Middle frontal gyrus (tissue), 1 donor: ENCODE measurements at regions not wholly inside any gene's neighbourhood (a gene's known extent, or its start where the extent isn't known, plus 50 kb on each side); places are given as distances from the start of the nearest gene placed in this dataset.

Experiments used
- DNase-seq: peaks from one replicate; pipeline ENCODE4 v3.0.0-alpha.2; 2015; ENCODE audit warnings: low spot score; ENCODE audit errors: extremely low spot score

DNA sequence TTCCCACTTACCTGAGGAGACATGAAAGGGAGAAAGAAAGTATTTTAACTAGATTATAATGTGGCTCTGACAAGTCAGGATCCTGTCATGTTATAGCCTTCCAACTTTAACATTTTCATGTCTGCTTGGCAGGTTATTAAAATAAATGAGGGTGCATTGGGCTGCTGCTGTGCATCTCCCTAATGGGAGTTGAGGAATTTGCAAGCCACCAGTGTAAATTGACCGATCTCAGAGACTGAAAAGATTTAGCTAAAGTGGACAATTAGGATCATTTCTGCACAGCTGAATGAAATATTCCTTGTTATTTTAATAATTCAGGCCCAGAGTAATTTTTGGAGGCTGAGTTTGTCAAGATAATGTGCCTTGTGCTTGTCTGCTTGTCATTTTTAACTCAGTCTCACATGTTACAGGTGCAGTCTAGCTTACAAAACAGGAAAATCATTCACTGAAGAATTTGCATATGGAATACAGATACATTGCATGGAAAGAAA lies 366.3 kb upstream of the ADAMTS16 start:
- DNase-seq, result no peak

DNA sequence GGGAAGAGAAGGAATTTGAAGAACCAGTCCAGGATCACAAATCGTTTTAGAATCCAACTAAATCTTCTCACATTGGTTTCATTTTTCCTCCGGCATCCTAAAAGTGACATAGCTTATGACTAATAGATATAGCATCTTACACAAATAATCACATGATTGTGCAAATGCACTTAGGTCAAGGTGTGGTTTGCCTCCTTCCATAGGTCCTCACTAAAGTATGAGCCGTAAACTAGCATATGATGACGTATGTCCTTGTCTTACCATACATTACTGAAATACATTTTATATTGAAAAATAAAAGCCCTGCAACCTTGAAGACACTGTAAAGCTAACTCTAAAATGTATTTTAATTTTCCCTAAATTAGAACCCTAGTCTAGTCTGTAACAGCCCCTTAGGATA lies 362.7 kb upstream of the ADAMTS16 start:
- no peak for DNase-seq

DNA sequence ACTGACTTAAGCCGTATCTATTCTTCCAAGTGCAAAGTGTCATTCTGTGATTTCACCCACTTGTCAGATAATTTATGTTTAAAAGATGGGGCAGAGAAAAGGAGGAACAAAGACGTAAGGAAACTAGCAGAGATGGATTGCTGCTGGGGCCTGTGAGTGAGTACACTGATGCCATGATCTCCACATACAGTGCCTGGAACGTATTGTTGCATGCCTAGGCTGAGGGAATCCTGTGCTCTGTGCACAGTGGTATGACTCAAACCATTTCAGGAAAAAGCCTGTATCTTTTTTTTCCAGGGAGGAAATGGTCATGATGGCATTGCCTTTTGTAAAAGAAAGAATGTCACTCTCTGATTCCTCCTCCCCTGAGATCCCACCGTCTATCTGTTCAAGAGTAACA lies 359.5 kb upstream of the ADAMTS16 start:
- DNase-seq, result no peak

DNA sequence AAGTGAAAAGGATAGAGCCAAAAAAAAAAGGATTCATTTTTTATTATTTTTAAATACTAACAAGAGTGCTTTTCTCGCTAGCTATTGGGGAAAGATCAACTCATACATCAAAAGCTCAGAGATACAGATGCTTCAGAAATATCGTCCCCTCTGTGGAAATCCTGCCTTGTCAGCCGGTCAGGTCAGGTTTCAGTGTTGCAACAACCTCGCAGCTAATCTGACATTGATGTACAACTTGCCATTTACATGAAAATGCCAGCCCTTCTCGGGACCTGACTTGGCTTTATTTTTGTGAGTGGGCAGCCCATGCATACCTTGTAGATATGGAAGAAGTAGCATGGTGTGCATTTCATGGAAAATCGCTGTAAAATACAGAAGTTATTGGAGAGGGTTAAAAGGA lies 358.8 kb upstream of the ADAMTS16 start:
- DNase-seq, result no peak

DNA sequence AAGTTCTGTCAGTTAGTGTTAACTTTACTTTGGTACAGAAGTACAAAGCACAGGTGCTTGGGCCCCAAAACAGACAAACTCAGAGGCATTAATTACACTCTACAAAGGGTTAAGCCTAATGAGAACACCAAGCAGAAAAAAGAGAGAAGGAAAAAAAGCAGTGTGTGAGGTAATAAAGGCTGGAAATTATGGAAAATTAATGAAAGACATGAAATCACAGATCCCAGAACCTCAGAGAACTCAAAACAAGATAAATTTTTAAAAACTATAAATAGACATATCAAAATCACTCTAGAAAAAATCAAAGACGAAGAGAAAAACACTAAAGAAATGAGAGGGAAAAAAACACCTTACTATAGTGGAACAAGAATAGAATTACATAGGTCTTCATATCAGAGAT lies 354.2 kb upstream of the ADAMTS16 start:
- DNase-seq, result no peak

DNA sequence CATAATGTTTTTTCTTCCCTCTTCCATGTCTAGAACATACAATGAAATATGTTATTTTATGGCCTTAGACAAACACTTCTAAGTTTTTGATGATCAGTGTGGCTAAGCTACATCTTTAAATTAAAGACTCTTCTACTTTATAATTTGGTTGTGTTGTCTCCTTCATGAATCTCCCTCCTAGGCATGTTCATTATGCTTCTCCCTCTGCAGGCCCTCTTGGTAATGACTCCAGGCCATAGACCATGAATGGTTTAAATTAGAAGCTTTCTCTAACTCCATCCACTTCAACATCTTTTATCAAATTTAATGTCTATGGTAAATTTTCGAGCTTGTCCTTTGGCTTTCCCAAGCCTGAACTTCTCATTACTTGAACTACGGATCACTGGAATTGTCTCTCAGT lies 342.7 kb upstream of the ADAMTS16 start:
- DNase-seq, result no peak

DNA sequence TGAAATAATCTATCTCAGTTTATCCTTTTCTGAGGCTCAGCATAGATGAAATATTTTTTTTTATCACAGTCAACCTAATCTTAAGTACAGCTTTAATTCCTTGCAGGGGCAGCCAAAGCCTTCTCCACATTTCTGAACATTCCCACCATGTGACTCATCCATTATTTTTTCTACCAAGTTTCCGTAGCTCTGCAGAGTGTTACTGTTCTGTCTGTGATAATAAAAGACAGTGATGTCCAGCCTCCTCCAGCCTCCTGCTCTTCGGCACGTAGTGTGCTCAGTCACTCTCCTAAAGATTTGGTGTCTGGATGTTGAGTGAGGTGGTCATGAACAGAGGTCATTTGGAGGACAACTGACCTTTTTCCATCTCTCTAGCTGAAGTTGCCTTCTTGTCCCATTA lies 338.1 kb upstream of the ADAMTS16 start:
- no peak for DNase-seq

DNA sequence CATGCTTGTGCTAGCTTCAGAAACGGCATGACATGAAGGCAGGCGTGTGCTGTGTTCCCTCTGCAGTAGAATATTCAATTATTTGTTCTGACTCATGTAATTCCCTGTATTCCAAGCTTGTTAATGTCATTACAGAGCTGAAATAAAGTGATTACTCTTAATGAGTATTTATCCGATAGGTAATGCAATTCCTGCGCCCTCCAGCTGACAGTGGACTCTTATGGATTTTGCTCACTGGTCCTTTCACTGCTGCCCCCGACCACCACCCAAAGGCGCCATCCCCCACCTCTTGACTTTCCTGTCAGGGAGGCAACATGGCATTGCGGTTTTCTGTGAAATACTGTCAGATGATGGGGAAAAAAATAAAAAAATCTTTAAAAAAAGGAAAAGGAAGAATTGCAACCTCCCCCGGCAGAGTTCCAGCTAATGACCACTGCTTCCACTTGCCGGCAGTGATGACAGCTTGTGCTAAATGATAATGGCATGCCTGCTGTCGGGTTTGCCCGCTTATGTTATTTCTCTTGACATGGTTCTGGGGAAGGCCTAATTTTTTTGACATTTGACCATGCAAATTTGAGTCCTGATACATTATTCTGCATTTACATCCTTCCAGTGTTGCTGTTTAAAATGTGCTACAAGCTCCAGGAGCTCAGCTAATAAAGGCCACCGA lies 335.3 kb upstream of the ADAMTS16 start:
- no peak for DNase-seq

DNA sequence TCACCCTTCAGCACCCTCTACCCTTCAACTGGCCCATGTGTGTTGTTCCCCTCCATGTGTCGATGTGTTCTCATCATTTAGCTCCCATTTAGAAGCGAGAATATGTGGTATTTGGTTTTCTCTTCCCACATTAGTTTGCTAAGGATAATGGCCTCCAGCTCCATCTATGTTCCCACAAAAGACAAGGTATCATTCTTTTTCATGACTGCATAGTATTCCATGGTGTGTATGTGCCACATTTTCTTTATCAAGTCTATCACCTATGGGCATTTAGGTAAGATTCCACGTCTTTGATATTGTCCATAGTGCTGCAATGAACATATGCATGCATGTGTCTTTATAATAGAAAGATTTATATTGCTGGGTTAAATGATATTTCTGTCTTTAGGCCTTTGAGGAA lies 325.1 kb upstream of the ADAMTS16 start:
- DNase-seq, result no peak

DNA sequence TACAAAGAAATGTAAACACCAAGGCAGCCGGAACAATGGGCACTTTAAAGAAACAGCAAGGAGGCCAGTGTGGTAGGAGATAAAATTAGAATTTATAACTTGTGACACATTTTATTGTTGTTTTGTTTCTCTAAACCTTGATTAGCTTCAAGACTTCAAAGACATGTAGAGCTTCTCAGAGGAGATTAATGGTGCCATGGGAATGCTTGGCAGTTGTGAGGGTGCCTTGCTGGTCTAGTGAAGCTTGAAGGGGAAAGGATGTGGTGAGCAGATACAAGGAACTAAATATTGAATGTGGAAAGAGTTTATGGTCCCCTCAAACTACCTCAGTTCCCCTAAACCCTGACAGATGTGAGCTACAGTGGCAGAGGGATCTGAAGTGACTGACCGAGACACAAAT lies 322.4 kb upstream of the ADAMTS16 start:
- no peak for DNase-seq

DNA sequence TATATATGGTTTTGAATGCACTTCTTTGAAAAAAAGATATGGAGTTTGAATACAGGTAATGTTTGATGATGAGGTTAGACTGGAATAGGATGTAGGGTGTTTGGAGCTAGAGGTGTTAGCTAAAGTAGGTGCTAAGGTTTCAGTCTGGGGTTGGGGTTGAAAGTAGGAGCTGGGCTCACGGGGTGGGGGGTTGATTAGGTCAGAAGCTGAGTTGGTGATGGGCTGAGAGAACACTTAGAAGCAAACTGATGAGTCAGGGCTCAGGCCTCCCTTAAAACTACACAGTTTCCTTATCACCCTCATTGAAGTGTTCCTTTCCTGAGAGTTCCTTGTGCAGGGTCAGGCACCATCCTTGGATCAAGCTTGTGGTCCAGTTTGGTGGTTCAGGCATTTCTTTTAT lies 308.8 kb upstream of the ADAMTS16 start:
- no peak for DNase-seq

DNA sequence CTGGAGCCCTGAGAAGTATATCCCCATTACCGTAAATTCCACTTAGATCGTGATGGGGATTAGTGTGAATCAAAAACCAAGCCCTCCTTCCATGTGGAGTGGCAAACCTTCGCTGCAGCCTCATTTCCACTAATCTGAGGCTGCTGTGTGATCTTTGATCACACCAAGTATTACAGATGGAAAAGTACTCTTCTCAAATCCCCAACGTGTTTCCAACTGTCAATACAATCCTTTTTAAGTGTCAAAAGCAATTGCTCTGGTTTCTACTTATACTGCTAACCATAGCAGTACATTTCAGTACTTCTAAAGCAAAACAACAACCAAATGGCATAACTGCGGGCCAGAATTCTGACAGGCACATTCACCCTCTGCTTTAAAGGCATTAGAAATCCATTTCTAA lies 307.7 kb upstream of the ADAMTS16 start:
- no peak for DNase-seq

DNA sequence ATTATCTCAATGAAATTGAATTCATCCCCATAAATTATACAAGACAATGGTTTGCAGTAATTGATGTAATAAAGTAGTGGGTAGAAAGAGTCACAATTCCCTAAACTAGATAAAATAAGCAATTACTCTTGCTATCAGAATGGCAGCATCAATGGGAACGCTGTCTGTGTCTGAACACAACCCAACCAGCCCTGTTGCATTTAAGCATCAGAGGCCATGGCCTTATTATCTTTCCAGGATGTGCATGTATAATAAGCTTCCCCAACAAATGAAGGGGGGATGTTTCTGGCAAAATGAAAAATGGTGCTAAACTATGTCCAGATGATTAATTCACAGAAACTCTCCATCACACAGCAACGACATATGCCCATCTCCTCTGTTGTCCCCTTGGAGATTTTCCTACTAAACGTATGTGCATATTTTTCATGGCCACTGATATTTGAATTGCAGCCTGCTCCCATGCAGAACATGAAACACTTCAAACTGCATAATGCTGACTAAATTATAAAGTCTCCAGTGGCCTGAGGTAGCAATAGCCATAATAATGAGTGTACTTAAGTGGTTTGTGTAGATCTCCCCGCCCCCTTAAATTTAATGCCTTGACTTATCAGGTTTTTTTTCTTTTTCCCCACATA lies 306.9 kb upstream of the ADAMTS16 start:
- no peak for DNase-seq

DNA sequence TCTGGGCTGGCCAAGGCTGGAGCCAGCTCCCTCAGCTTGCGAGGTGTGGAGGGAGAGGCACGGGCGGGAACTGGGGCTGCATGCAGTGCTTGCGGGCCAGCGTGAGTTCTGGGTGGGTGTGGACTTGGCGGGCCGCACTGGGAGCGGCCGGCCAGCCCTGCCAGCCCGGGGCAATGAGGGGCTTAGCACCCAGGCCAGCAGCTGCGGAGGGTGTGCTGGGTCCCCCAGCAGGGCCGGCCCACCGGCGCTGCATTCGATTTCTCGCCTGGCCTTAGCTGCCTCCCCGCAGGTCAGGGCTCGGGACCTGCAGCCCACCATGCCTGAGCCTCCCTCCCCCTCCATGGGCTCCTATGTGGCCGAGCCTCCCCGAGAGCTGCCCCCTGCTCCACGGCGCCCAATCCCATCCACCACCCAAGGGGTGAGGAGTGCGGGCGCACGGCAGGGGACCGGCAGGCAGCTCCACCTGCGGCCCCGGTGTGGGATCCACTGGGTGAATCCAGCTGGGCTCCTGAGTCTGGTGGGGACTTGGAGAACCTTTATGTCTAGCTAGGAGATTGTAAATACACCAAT lies 302.6 kb upstream of the ADAMTS16 start:
- no peak for DNase-seq

DNA sequence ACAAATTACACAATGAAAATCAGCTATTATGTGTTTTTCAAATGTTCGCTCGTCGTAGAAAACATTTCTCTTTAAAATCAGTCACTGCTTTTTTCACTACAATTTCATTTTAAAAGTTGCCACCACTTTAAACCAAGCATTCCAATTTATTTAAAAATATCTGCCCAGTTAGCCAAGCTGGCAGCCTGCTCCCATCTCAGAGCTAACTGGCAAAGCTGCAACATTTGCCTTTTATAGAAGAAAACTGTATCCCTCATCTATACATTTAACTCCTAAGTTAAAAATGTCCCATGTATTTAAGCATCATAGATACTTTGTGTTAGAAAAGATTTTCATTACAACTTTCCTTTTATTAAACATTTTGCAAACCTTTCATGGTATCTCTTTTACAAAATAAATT lies 294.9 kb upstream of the ADAMTS16 start:
- no peak for DNase-seq

DNA sequence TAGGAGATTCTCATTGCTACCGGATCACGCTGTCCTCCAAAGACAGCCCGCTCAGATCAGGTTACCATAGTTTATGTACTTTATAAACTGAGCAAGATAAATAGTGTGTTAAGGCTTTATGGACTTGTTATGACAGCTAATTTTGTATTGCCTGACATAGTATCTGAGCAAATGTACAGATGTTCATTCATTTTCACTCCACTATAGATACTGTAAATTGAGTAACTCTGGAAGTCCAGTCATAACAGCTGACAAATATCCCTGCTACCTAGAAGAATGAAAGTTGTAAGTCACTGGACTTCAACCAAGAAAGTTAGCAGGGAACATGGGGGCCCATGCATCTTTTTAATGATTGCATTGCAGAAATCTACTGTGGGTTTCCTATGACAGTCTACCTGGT lies 292.4 kb upstream of the ADAMTS16 start:
- no peak for DNase-seq

DNA sequence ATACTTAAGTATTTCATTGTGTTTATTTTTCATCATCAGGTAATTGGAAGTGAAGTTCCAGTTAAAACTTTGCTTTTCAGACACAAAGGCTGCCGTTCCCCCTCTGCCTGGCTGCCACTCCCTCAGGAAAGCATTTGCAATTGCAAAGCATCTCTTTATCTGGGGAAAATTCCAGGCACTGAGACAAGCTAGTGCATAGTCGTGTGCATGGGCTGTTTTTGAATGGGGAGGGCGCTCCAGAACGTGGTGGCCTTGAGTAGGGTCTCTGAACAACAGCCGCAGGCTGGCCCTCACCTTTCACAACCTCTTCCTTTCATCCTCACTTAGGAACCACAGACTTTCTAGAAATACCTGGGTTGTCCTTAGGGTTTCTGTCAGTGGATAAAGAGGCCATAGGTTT lies 285.1 kb upstream of the ADAMTS16 start:
- no peak for DNase-seq

DNA sequence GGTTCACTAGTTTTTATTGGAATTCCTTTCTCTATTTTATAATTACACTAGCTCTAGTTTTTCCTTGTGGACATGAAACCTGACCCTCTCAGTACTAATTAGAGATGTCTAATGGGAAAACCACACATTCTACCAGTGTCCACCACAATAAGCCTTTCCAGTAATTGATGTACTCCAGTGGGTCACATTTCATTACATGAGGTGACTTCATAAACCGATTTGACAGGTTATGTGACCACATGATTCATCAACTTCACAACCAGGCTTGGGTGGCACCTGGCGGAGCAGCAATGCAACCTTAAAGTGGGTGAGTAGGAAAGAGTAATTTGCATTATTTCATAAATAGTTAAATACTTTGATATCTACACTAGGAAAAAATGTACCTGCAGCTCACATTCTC lies 284.2 kb upstream of the ADAMTS16 start:
- no peak for DNase-seq

DNA sequence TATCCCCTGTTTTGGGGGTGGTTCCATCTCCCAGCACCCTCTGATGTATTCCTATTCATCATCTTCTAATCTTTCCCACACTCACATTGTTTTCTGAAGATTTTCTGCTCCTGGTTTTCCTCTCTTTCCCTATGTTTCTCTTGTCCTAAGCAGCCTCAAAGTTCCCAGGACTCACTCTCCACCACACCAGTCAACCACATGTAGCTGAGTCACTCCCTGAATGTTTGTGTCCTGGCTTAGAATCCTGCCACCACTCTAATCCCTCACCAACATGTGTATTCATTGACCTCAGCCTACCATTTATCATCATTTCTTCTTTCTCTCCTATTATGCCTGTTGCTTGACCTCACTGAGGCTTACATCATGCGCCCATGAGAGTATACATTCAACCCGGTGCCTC lies 282.4 kb upstream of the ADAMTS16 start:
- no peak for DNase-seq

DNA sequence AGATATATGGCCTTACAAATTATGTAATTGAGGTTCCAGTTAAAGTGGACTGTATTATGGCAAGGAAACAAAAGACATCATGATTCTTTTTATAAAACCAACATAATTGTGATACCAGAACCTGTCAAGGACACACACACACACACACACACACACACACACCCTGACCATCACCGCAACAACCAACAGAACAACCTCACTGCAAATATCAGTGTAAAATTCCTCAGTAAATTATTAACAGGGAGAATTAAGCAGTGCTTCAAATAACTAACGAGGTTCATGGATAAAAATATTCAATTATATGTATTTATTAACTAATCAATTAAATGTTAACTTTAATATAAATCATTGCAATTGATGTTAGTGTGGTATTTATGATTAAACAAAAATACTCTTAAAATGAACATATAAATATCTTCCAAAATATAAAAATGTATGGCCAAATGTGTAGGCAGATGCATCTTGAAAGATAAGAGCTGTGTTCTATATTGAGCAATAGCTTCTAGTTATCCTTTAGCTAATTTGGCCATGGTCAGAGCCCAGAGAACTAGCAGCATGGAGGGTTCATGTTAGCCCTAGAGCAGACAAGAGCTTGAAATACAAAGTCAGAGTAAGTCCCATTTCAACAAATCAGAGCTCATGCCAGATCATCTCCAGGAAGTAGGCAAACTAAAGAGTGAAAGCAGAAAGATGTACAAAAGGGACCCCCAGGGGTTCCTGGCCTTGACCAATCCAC lies 280.5 kb upstream of the ADAMTS16 start:
- no peak for DNase-seq

DNA sequence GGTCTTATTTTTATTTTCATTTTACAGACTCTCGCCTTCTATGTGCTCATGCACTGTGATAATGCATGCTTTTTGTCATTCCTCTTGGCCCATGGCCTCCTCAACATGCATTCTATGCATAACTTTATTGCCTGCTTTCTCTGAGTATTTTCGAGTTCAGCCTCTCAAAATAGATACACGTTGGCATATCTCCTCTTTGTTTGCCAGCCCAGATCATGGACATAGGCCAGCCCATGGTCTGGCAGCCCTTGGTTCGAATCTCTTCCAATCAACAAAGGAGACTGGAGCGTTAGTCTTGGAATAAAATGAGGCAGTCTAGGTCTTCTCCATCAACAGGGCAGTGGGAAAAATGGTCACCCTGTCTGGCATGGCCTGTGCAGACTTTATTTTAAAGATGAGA lies 279.5 kb upstream of the ADAMTS16 start:
- DNase-seq, result no peak

DNA sequence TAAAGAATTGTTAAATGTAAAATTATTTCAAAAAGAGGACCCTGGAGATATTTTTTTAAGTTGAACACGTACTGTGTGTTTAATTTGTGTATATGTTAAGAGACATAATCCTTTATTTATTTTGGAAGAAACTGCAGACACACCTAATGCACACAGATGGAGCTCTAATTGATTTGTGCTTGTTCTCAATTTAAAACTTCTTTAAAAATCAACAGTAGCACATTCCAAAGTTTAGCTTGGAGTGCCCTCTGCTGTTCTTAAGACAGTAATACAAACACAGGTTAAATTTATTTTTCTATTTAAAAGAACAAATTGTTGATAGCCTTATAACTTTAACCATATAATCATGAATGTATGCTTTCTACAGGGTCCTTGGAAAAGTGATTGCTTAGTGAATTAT lies 277.6 kb upstream of the ADAMTS16 start:
- DNase-seq, result peak; percentile 24
